ES-I3 (cell line): ENCODE measurements at regions not wholly inside any gene's neighbourhood (a gene's known extent, or its start where the extent isn't known, plus 50 kb on each side); places are given as distances from the start of the nearest gene placed in this dataset.

Experiments
- H3K36me3 ChIP-seq: 2 replicates; pipeline ENCODE4 v1.6.1; 2013; ENCODE audit warnings: mild to moderate bottlenecking, low read length, control low read depth, moderate library complexity; ENCODE audit not compliant: insufficient read depth
- H3K4me1 ChIP-seq: 2 replicates; pipeline ENCODE4 v1.6.1; 2013; ENCODE audit warnings: mild to moderate bottlenecking, control low read depth, low read length; ENCODE audit not compliant: insufficient read depth
- H3K9ac ChIP-seq: 2 replicates; pipeline ENCODE4 v1.6.1; 2013; ENCODE audit warnings: low read depth, mild to moderate bottlenecking, low read length, moderate library complexity
- H3K9me3 ChIP-seq: 2 replicates; pipeline ENCODE4 v1.6.1; 2013; ENCODE audit warnings: mild to moderate bottlenecking, low read length, moderate library complexity; ENCODE audit not compliant: control insufficient read depth, insufficient read depth

DNA sequence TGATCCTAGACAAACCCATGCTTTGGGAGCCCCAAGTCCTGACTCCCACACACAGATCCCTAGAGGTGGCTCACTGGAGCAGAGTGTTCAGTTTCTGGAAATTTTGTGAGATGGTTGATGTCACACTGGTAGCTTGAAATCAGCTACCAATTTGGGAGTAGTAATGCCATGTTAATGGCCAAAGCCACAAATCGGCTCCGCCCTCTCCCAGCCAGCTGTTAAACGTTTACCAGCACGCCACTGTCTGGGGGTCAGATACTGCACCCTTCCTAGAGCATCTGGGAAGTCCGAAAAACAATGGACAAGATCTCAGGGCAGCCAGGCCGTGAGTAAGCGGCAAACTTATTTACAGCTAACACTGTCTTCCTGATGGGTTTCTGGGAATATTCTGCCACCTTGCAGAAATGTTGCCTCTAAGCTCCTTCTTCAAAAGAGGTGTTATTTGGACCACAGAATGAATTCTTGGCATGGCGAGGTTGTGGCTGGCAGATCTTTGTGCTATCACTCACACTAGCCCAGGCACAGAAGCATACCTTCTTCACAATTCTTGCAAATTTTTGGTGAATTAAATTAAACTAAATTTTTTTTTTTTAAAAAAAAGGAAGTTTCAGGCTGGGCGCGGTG is 60.2 kb upstream of the FZD7 start:
- H3K9ac ChIP-seq: peak overlapping the region; percentile 10; the same call in 1 of the 2 replicates
- no peaks in the 10 kb centered on the region for H3K36me3 ChIP-seq
- peaks cover 39% of the 10 kb centered on the region for H3K4me1 ChIP-seq
- H3K9me3 ChIP-seq: no peaks in the 10 kb centered on the region; the same call in 1 of the 2 replicates

DNA sequence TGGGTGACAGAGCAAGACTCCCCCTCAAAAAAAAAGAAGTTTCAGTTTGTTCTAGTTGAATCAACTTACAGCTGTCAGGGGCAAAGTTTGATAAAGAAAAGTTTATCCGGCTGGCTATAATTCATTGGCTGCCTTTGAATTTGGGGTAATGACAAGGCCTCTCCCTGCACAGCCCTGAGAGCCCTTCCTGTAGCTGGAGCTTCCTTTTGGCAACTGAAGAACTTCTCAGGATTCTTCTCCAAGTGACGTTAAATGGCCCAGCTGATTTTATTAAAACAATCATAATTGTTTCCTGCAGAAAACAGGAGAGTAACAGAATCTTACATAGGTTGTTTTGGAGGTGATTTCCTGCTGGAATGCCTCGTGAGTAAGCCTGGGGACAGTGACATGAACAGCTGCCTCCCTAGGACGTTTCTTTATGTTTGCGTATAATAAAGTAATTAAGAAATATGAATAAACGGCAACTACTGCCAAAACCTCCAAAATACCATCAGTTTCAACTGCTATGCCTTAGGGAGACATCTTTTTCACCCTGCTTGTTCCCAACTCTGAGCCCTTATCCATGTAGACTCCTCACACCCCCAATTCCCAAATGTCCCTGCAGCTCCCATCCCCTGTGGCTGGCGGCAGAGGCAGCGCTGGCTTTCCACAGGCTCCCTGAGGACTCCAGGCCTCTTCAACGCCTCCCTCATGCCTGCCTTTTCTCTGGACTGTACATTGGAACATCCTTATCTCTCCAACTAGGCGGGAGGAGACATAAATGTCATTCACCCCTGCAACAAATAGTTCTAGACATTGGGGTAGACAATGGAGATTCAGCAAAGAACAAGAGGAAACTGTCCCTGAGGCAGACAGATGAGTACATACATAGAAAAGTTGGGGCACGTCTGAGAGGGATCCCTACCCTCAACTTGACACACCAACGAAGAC is 59.2 kb upstream of the FZD7 start:
- Histone ChIP-seq H3K36me3 (no peaks in the 10 kb centered on the region), H3K9ac (no peak overlapping the region), H3K9me3 (no peaks in the 10 kb centered on the region; the same call in 1 of the 2 replicates), H3K4me1 (peaks cover 43% of the 10 kb centered on the region)

DNA sequence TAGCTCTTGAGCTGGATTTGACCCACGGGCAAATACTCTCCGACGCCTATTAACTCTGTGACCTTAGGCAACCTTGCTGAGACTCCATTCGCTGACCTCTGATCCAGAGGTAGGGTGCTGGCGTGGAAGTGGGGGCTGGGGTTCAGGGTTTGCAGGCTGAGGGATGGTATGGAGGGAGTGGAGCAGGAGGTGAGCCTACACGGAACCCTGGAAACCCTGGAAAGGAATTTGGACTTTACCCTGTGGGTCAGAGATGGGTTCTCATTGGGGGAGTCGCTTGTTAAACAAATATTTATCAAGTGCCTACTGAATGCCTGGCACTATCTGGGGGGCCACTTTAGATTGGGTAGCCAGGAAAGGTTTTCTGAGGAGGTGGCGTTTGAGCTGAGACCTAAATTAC is 58.2 kb upstream of the FZD7 start:
- no peaks in the 10 kb centered on the region for H3K36me3 ChIP-seq
- H3K4me1 ChIP-seq: peaks cover 43% of the 10 kb centered on the region
- no peaks in the 10 kb centered on the region; the same call in 1 of the 2 replicates for H3K9me3 ChIP-seq
- H3K9ac ChIP-seq: no peak overlapping the region

DNA sequence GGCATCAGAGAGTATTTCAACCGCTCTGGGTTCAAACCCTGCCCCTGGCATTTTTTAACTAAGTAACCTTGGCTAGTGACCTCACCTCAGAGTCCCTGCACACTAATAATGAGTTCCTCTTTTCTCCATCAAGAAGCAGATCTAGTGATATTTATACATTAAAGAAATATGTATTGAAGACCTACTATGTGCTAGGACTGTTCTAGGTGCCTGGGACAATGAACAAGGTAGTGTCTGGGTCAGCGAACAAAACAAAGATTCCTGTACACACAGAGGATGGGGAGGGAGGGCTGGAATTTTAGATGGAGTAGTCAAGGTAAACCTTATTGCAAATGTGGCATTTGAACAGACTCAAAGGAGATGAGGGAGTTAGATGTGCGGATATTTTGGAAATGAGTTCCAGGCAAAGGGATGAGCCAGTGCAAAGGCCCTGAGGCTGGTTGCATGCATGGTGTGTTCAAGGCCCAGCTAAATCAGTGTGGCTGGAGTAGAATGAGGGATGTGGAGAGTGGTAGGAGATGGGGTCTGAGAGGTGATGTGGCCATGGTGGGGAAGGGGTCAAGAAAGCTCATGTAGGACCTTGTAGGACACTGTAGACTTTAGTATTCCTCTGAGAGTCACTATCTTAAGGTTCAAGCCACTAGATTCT is 57.6 kb upstream of the FZD7 start:
- no peak overlapping the region for H3K9ac ChIP-seq
- H3K36me3 ChIP-seq: 0 out of 2 replicates have a peak, but pooled peaks cover under 1% of the 10 kb centered on the region
- H3K4me1 ChIP-seq: peaks cover 43% of the 10 kb centered on the region
- no peaks in the 10 kb centered on the region; the same call in 1 of the 2 replicates for H3K9me3 ChIP-seq

DNA sequence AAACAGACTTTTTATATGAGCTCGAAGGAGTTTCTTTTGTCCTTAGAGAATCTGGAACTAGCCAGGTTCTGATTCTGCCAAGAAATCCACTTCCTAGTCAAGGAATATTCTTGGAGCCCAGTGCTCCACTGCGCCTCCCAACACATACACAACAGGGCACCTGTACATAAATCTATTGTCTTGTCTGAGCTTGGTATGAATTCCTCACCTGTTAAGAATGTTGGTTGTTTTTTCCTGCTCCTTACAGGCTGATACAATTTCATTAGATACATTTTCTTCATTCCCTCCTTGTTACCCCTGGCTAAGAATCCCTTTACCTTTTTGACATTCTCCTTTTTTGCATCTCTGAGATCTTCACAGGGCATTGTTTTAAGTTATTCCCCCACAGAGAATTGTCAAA is 56.0 kb upstream of the FZD7 start:
- Histone ChIP-seq H3K9me3 (no peaks in the 10 kb centered on the region; the same call in 1 of the 2 replicates), H3K36me3 (0 out of 2 replicates have a peak, but pooled peaks cover 3% of the 10 kb centered on the region), H3K4me1 (peaks cover 28% of the 10 kb centered on the region), H3K9ac (no peak overlapping the region)

DNA sequence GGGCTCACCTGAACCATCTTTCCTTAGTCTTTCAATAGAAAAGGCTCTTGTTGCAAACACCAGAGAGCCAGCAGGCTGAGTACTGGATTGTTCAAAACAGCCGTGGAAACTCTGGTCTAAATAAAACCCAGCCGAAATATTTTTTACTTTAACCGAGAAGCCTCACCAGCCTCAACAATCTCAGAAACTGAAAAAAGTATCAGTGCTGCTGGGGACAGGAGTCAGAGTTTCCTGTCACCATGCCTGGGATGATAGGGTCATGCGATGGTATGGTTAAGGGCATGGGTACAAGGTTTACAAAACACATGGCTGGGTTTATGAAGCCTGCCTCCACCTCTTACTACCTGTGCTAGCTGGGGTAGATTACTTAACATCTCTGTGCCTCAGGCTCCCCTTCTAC is 55.3 kb upstream of the FZD7 start:
- Histone ChIP-seq H3K9me3 (no peaks in the 10 kb centered on the region; the same call in 1 of the 2 replicates), H3K9ac (no peak overlapping the region), H3K4me1 (peaks cover 27% of the 10 kb centered on the region), H3K36me3 (0 out of 2 replicates have a peak, but pooled peaks cover 3% of the 10 kb centered on the region)

DNA sequence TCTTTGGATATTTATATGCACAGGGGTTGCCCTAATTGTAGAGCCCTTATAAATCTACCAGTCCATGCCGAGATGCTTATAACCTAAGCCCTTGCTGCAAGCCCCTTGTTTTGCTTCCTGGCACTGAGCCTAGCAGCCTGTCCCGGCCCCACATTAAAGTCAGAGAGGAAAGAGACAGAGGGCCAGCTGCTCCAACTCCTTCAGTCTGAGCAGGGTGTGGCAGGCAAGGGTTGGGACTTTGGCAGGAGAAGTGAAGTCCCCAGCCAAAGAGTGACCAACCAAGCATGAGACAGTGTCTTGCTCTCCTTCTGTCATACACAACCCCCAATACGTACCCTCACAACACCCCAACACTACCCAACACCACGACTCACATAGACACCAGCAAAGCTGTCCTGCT is 54.7 kb upstream of the FZD7 start:
- no peaks in the 10 kb centered on the region; the same call in 1 of the 2 replicates for H3K9me3 ChIP-seq
- H3K9ac ChIP-seq: no peak overlapping the region
- 0 out of 2 replicates have a peak, but pooled peaks cover 3% of the 10 kb centered on the region for H3K36me3 ChIP-seq
- H3K4me1 ChIP-seq: peaks cover 30% of the 10 kb centered on the region

DNA sequence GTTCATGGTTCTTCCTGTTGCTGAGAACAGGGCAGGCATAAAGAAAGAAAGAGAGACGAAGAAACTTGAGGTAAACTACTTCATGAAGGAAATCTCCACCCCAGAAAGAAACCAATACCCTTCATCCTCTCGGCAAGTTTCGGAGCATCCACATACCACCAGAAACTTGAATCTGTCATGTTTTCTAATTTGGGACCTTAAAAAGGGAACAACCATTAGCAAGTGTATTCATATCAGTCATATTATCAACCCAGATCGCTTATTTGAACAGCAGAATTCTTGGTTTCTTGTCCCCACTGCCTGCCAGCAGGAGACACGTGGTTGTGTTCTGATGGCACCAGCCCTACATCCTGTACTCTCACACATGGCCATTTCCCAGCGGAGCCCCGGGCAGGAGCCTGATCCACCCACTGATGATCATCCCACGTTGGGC is 53.2 kb upstream of the FZD7 start:
- Histone ChIP-seq H3K9me3 (no peaks in the 10 kb centered on the region), H3K36me3 (0 out of 2 replicates have a peak, but pooled peaks cover 3% of the 10 kb centered on the region), H3K9ac (no peak overlapping the region), H3K4me1 (peaks cover 36% of the 10 kb centered on the region)

DNA sequence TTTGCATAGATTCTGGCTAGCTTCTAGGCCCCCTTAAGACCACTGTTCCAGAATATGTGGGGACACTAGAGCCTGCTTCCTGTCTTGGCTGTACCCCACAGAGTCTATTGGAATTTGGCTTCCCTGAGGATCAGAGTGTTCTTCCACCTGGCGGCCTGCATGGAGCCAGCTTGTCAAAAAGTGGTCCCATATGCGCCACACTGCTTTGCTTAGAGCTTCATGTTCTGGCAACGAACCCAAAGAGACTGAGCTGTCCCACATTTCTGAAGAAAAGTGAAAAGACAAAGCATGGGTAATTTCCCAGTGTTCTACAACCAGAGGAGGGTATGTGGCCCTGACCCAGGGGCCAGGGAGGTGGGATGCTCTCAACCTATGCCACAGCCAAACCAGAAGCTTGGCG is 52.7 kb upstream of the FZD7 start:
- peaks cover 36% of the 10 kb centered on the region for H3K4me1 ChIP-seq
- H3K9me3 ChIP-seq: no peaks in the 10 kb centered on the region
- H3K36me3 ChIP-seq: 0 out of 2 replicates have a peak, but pooled peaks cover 3% of the 10 kb centered on the region
- H3K9ac ChIP-seq: no peak overlapping the region

DNA sequence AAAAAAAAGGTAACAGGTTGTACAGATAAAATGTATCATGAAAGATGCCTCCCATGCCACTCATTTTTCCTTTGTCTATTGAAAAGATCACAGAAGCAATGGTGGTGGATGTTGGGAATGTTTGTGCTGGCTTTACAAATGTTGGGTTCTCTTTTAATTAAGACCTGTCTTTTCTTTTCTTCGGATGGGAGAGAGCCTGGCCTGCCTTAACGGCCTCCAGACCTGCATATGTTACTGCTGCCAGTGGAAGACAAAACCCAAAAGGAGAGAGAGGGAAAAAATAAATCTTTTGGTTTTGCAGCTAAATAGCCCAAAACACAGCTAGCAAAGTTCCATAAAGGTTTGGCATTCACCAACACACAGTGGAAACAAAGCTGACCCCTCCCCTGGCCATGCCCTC is 50.5 kb upstream of the FZD7 start:
- Histone ChIP-seq H3K36me3 (0 out of 2 replicates have a peak, but pooled peaks cover 3% of the 10 kb centered on the region), H3K9ac (no peak overlapping the region), H3K4me1 (peaks cover 22% of the 10 kb centered on the region), H3K9me3 (no peaks in the 10 kb centered on the region)

DNA sequence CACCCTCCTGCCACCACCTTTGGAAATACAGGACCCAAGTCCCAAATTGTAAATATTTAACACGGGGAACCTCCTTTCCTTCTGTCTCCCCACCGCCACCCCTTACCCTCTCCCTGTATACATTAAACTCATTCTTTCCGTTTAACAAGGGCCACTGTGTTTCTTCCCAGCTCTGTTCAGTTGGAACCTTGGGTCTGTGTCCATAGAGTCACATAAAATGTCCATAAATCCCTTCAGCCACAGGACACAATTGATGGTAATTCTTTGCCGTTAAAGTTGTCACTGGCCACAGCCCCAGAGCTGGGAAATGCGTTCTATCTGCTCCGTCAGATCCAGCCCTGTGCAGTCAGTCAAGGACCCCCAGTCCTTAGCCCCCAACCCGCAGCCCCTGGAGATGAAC is 49.9 kb upstream of the FZD7 start:
- H3K9ac ChIP-seq: no peak overlapping the region
- H3K4me1 ChIP-seq: peaks cover 19% of the 10 kb centered on the region
- H3K36me3 ChIP-seq: 0 out of 2 replicates have a peak, but pooled peaks cover 3% of the 10 kb centered on the region
- H3K9me3 ChIP-seq: no peaks in the 10 kb centered on the region
